T-helper 2 cell treated with Interferon-gamma antibody and Interleukin-4, amounts not matched to agents 100 ng/mL and 5 ng/mL, for 36 hours (primary cell): ENCODE measurements at regions not wholly inside any gene's neighbourhood (a gene's known extent, or its start where the extent isn't known, plus 50 kb on each side); places are given as distances from the start of the nearest gene placed in this dataset.
"Not testable (repeated sequence)": the region's sequence is repeated elsewhere in the genome, so short reads cannot be mapped to it uniquely, and the experiment has no call there.

Source experiments
- intact Hi-C: fragments of 100-400 bp; cut with micrococcal nuclease; formaldehyde crosslinking; loops from one replicate; pipeline ENCODE4 v1.15.1; 2023

DNA sequence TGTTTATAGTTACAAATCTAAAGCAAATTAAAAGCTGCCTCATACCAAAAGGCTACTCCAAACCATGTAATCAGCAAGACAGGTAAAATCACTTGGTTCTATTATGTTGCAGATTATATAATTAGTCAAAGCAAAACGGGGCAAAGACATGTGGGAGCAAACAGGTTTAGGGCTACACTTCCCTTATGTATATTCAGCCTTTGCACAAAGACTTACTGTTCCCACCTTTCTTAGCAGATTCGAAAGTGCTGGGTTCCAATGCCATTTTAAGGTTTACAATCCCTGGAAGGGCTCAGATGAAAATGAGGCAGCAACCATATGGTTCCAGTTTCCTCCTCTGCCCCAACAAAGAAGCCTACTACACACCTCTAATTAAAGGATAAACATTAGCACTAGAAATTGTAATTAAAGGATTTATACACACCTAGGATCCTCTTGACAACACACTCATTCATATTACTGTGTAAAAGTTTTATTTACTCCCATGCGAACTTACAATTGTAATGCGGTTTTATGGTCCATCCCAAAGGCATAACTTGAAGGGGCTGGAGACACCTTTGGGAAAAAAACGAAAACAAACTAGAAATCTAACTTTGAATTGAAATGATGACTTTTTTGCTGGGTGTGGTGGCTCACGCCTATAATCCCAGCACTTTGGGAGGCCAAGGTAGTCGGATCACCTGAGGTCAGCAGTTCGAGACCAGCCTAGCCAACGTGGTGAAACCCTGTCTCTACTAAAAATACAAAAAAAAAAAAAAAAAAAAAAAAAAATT lies 117.3 kb upstream of the PKN2 start:
- intact Hi-C loops, result no loop called here

DNA sequence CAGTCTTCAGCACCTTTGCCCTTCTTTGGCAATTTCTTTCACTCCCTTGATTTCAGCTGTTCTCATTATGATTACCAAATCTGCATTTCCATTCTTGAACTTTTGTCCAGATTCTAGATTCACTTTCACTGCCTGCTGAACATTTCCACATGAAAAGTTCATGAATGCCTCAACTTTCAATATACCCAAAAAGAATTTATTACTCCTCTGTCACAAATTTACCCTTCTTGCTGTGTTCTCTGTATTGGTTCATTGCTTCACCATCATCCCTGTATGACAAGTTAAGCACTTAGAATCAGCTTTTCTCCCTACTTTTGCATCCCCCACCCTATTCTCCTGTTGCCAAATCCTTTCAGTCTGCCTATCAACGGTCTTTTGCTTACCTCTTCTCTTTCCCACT lies 112.6 kb upstream of the PKN2 start:
- intact Hi-C loops, result no loop called here

DNA sequence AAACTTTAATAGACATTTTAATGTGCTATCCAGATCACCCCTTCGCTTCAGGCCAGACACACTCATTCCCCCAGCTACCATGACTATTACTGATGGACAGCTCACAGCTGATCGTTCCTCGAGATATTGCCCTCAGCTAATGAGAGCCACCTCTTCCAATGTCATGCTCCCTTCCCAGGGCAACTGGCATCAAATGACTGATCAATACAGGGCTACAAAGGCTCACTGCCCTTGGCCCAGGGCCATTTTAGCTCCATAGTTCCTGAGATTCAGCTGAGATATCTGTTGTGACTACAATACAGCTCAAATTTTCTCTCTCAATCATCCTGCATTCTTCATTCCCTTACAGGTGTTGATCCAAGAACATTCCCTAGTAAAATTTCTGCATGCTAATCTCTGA lies 104.5 kb upstream of the PKN2 start:
- intact Hi-C loops, result no loop called here

DNA sequence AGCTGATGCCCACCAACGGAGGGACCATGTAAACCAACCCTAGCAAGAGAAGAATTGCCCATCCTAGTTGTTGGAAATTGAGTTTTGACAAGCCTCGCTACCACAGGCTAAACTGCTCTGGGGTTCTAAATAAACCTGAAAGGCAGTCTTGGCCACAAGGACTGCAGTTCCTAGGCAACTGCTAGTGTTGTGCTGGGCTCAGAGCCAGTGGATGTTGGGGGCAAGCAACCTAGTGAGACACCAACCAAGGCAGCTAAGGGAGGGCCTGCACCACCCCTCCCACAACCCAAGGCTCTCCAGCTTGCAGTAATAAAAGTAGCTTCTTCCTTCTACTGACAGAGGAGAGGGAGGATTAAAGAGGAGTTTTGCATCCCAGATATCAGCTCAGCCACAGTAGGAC lies 102.4 kb upstream of the PKN2 start:
- intact Hi-C loops, result no loop called here

DNA sequence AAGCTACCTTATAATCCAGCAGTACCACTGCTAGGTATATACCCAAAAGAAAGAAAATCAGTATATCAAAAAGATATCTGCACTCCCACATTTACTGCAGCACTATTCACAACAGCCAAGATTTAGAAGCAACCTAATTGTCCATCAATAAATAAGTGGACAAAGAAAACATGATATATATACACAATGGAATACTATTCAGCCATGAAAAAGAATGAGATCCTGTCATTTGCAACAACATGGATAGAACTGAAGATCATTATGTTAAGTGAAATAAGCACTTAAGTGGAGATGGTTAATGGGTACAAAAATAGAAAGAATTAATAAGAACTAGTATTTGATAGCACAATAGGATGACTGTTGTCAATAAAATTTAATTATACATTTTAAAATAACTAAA lies 90.7 kb upstream of the PKN2 start:
- intact Hi-C loops, result no loop called here

DNA sequence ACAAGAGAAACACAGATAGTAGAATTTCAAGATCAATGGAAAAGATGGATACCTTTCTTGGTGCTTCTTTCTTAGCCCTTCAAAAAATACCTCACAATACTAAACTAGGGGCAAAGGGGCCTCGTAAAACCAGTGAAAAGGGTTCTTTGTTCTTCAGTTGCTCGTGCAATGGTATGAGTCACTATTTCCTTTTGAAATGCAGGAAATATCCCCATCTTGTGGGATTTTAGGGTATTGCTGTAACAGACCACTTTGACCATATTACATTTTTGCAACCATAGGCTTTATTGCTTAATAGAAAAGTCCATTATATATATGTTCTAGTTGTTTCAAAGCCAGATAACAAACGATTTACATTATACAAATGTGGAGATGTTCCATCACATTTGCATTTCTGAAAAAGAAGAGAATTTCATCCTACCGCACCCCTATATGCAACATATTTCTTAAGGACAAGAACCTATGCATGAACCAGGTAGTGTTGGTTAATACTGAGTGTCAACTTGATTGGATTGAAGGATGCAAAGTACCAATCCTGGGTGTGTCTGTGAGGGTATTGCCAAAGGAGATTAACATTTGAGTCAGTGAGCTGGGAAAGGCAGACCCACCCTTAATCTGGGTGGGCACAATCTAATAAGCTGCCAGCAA lies 88.6 kb upstream of the PKN2 start:
- intact Hi-C loops, result loop anchor here (1.0 to 5.0 kb wide), 2 partner anchors 415 to 1303 kb away; no protein-coding TSS in a partner anchor

DNA sequence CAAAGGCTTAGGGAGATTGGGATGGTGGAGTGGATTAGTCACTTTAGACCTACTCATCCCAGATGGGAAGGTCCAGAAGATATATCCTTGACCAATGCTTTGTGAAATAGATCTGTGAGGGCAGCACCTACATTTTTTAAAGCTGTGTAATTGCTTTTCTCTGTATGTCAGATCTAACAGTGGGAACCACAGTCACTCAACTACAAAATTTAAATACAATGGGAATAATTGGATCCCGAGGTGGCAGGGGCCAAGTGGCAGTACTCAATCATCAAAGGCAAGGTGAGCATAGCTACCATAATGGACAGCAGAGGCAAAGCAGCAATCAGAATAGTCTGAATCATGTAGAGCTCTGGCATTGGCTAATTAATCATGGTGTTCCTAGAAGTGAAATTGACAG lies 86.1 kb upstream of the PKN2 start:
- intact Hi-C loops, result loop anchor here (5.0 kb wide), 1 partner anchor 1306 kb away; no protein-coding TSS in a partner anchor

DNA sequence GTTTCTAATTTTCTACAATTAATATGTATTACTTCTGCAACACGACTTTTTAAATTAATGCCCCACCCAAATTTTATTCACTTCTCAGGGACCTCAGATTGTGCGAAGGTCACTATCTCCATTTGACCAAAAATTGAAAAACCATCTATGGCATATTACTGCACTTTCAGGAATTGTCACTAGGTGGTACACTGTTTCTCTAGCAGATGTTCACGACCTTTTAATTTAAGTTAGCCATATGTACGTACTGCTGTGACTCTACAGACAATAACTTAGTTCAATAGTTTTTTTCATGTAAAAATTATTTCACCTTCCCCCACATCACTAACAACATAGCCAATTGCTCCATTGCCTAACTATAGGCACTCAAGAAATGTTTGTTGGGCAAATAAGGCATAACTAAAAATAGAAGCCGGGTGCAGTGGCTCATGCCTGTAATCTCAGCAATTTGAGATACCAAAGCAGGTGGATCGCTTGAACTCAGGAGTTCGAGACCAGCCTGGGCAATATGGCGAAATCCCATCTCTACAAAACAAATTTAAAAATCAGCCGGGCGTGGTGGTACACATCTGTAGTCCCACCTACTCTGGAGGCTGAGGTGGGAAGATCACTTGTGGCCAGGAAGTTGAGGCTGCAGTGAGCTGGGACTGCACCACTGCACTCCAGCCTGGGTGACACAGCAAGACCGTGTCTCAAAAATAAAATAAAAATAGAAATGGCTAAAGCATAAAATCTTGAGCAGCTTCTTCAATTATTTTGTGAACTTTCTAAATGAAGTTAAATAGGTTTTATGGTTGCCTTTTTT lies 75.7 kb upstream of the PKN2 start:
- intact Hi-C loops, result loop anchor here (1.0 kb wide), 1 partner anchor 270 kb away; no protein-coding TSS in a partner anchor

DNA sequence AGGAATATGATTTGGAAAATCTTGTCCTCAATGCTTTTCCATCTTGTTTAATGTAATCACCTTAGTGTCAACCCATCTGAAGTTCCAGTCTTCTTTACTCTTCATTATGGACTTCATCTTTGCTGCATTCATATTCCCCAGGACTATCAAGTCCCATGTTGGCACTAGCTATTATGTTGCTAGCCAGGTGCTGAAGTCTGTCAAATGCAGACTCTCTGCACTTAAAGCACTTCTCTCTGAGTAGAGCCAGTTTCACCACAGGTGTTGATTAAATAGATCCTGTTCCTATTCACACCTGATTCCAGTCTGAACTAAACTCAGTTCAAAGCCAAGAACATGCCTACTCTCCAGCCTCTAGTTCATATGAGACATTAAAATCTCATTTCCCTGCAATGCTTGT lies 75.0 kb upstream of the PKN2 start:
- intact Hi-C loops, result no loop called here

DNA sequence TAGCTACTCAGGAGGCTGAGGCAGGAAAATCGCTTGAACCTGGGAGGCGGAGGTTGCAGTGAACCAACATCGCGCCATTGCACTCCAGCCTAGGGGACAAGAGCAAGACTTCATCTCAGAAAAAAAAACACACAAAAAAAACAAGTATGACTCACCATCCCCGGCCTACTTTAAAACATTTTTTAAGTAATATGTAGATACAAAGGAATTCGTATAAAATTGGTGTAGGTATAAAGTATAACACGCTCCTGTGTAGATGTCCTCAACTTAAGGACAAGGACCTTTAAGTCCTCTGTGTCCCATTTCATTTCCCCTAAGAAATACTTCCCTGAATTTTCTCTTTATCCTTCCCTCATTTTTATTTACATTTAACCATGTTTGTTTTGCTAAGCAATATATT lies 73.4 kb upstream of the PKN2 start:
- intact Hi-C loops, result no loop called here

DNA sequence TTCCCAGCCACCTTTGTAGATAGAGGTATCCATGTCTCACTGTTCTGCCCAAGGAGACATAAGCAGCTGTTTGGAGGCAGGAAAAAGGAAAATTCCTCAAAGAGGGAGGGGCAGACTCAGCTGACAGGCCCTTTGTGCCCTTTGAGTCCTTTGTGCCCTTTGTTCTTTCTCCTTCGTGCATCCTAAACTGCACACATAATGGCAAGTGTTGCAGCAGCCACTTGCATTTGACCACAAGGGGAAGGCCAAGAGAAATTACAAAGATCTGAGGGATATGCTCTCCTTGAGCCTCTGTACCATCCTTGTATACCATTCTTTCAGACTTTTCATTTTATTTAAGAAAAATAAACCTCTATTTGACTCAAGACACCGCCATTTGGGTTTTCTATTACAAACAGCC lies 71.8 kb upstream of the PKN2 start:
- intact Hi-C loops, result no loop called here

DNA sequence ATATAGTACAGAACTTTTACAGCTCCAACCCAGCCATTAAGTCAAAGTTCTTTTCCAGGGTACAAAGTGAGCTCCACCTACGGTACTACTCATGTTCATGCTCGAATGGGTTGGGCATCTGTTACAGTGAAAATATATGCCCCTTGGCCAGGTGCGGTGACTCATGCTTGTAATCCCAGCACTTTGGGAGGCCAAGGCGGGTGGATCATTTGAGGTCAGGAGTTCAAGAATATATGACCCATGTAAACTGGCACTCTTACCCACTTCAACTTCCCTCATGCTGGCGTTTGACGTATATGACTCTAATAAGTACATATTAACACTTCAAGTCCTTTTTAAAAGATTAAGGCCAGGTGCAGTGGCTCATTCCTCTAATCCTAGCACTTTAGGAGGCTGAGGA lies 71.3 kb upstream of the PKN2 start:
- intact Hi-C loops, result no loop called here

DNA sequence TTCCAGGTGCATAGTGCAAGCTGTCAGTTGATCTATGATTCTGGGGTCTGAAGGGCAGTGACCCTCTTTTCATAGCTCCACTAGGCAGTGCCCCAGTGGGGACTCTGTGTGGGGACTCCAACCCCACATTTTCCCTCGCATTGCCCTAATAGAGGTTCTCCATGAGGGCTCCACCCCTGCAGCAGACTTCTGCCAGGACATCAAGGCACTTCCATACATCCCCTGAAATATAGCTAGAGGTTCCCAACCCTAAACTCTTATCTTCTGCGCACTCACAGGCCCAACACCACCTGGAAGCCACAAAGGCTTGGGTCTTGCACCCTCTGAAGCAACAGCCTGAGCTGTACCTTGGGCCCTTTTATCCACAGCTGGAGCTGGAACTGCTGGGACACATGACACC lies 65.7 kb upstream of the PKN2 start:
- intact Hi-C loops, result no loop called here

DNA sequence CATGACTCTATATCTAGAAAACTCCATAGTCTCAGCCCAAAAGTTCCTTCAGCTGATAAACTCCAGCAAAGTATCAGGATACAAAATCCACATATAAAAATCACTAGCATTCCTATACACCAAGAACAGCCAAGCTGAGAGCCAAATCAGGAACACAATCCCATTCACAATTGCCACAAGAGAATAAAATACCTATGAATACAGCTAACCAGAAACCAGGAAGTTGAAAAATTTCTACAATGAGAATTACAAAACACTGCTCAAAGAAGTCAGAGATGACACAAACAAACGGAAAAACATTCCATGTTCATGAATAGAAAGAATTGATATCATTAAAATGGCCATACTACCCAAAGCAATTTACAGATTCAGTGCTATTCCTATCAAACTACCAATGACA lies 61.0 kb upstream of the PKN2 start:
- intact Hi-C loops, result not testable (repeated sequence)
